Type B pancreatic cell (in vitro differentiated cells): ENCODE measurements at regions not wholly inside any gene's neighbourhood (a gene's known extent, or its start where the extent isn't known, plus 50 kb on each side); places are given as distances from the start of the nearest gene placed in this dataset.
A peak's percentile ranks its signal among the peaks of the same experiment; 100 is the strongest.

Source experiments
- DNase-seq: peaks from one replicate; pipeline ENCODE4 v3.0.0; 2021; ENCODE audit warnings: mixed read lengths; ENCODE audit not compliant: unreplicated experiment; ENCODE audit errors: extremely low spot score
- H3K27ac Mint-ChIP-seq: 2 replicates; pipeline ENCODE4 v1.8.0; 2021; ENCODE audit warnings: mild to moderate bottlenecking, mixed read lengths
- H3K27me3 Mint-ChIP-seq: 2 replicates; pipeline ENCODE4 v1.8.0; 2021; ENCODE audit warnings: mixed read lengths
- H3K36me3 Mint-ChIP-seq: 2 replicates; pipeline ENCODE4 v1.8.0; 2021; ENCODE audit warnings: mixed read lengths
- H3K4me1 Mint-ChIP-seq: one replicate; pipeline ENCODE4 v1.8.0; 2021; ENCODE audit warnings: mixed read lengths; ENCODE audit not compliant: unreplicated experiment
- H3K4me3 Mint-ChIP-seq: 2 replicates; pipeline ENCODE4 v1.8.0; 2021; ENCODE audit warnings: mild to moderate bottlenecking, mixed read lengths
- H3K9me3 Mint-ChIP-seq: 2 replicates; pipeline ENCODE4 v1.8.0; 2021; ENCODE audit warnings: mixed read lengths
- CTCF ChIP-seq: fragments of 200-600 bp; sonication (generic); conservative IDR thresholded peaks from 2 replicates; pipeline ENCODE4 v1.5.0; 2021; ENCODE audit warnings: antibody characterized with exemption, mild to moderate bottlenecking

- Mint-ChIP-seq H3K36me3 (no peaks in the 10 kb centered on the region), H3K9me3 (peaks cover 7% of the 10 kb centered on the region), H3K4me1 (peaks cover 7% of the 10 kb centered on the region), H3K27ac (no peak overlapping the region), H3K27me3 (no peaks in the 10 kb centered on the region), H3K4me3 (no peak overlapping the region)
- DNase-seq, result no peak
- TF ChIP-seq CTCF, result no peak
Observed at GRCh38 chr12:127479256-127479655, 787.7 kb upstream of the TMEM132C start.

- no peaks in the 10 kb centered on the region for H3K27me3 Mint-ChIP-seq
- peaks cover 7% of the 10 kb centered on the region for H3K4me1 Mint-ChIP-seq
- H3K9me3 Mint-ChIP-seq, result peaks cover 7% of the 10 kb centered on the region
- no peak overlapping the region for H3K27ac Mint-ChIP-seq
- no peak for DNase-seq
- no peak overlapping the region for H3K4me3 Mint-ChIP-seq
- no peak for TF ChIP-seq CTCF
- H3K36me3 Mint-ChIP-seq, result no peaks in the 10 kb centered on the region
Observed at GRCh38 chr12:127480775-127481314, 786.1 kb upstream of the TMEM132C start.

- DNase-seq, result no peak
- Mint-ChIP-seq H3K4me1 (peaks cover 7% of the 10 kb centered on the region), H3K36me3 (no peaks in the 10 kb centered on the region), H3K27me3 (no peaks in the 10 kb centered on the region), H3K4me3 (no peak overlapping the region), H3K27ac (no peak overlapping the region), H3K9me3 (peaks cover 7% of the 10 kb centered on the region)
- no peak for TF ChIP-seq CTCF
Observed at GRCh38 chr12:127482950-127483349, 784.0 kb upstream of the TMEM132C start.

GRCh38 chr12:127485528-127485927, 781.4 kb upstream of the TMEM132C start:
- H3K27ac Mint-ChIP-seq, result no peak overlapping the region
- H3K36me3 Mint-ChIP-seq, result no peaks in the 10 kb centered on the region
- no peak for DNase-seq

GRCh38 chr12:127487031-127487430, 779.9 kb upstream of the TMEM132C start:
- Mint-ChIP-seq H3K4me1 (no peaks in the 10 kb centered on the region), H3K27ac (no peak overlapping the region), H3K36me3 (no peaks in the 10 kb centered on the region), H3K9me3 (no peaks in the 10 kb centered on the region), H3K4me3 (no peak overlapping the region), H3K27me3 (peaks cover 3% of the 10 kb centered on the region)
- no peak for DNase-seq
- no peak for TF ChIP-seq CTCF

More at GRCh38 chr12:127485528-127485927, 781.4 kb upstream of the TMEM132C start:
- no peak for TF ChIP-seq CTCF
- no peak overlapping the region for H3K4me3 Mint-ChIP-seq
- H3K9me3 Mint-ChIP-seq, result peaks cover 7% of the 10 kb centered on the region
- H3K4me1 Mint-ChIP-seq, result no peaks in the 10 kb centered on the region
- no peaks in the 10 kb centered on the region for H3K27me3 Mint-ChIP-seq

GRCh38 chr12:127489061-127489460, 777.9 kb upstream of the TMEM132C start:
- Mint-ChIP-seq H3K27ac (peak overlapping the region; percentile 63), H3K4me1 (no peaks in the 10 kb centered on the region), H3K36me3 (no peaks in the 10 kb centered on the region), H3K9me3 (no peaks in the 10 kb centered on the region), H3K27me3 (peaks cover 3% of the 10 kb centered on the region), H3K4me3 (peak overlapping the region; percentile 42)
- TF ChIP-seq CTCF, result no peak
- no peak for DNase-seq
